ENCODE measurements at regions not wholly inside any gene's neighbourhood (a gene's known extent, or its start where the extent isn't known, plus 50 kb on each side); places are given as distances from the start of the nearest gene placed in this dataset.

DNA sequence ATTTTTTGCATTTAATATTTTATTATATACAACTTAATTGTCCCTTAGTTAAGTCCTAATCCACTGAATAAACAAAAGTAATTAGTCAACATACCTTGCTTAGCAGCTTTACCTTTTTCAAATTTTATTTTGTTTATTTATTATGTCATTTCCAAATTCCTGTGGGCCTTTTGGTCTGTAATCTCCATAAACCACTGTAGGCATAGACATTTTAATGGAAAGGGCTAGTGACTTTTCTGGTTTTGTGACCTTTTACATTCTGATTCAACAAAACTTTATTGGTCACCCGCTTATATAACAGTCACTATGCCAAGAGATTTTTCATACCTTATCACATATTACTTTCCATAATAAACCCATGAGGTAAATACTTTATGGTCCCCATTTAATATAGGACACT lies 181.3 kb upstream of the PRPS1L1 start:
- POLR2A ChIA-PET: interaction anchor here (0.6 kb wide), 1 partner anchor 101 kb away, joined by 4 read pairs; no protein-coding TSS in a partner anchor
- H2AFZ ChIP-seq (ENCODE audit: low read length): no peak overlapping the region
- no peak overlapping the region for H3K4me2 ChIP-seq (ENCODE audit: low read length)
- CTCF ChIA-PET (ENCODE audit: unreplicated experiment): no interaction called here
- no peaks in the 10 kb centered on the region for H3K4me1 ChIP-seq (ENCODE audit: insufficient read depth, low read length, poor library complexity, severe bottlenecking)
- no peaks in the 10 kb centered on the region for H3K36me3 ChIP-seq (ENCODE audit: insufficient read depth, low read length)
- TF ChIP-seq, protein P1, sequence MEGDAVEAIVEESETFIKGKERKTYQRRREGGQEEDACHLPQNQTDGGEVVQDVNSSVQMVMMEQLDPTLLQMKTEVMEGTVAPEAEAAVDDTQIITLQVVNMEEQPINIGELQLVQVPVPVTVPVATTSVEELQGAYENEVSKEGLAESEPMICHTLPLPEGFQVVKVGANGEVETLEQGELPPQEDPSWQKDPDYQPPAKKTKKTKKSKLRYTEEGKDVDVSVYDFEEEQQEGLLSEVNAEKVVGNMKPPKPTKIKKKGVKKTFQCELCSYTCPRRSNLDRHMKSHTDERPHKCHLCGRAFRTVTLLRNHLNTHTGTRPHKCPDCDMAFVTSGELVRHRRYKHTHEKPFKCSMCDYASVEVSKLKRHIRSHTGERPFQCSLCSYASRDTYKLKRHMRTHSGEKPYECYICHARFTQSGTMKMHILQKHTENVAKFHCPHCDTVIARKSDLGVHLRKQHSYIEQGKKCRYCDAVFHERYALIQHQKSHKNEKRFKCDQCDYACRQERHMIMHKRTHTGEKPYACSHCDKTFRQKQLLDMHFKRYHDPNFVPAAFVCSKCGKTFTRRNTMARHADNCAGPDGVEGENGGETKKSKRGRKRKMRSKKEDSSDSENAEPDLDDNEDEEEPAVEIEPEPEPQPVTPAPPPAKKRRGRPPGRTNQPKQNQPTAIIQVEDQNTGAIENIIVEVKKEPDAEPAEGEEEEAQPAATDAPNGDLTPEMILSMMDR (conservative IDR thresholded peaks at IDR 0.05; ENCODE audit: low read length): no peak
- no peak for TF ChIP-seq EZH2phosphoT487 (IDR thresholded peaks at IDR 0.05; ENCODE audit: borderline replicate concordance, low read depth, low read length)
- H3K79me2 ChIP-seq (ENCODE audit: insufficient read depth, low read depth, low read length): no peaks in the 10 kb centered on the region
- H3K4me3 ChIP-seq (ENCODE audit: low read depth, low read length, poor library complexity, severe bottlenecking): no peak overlapping the region
- H3K9me3 ChIP-seq (ENCODE audit: low read length): no peaks in the 10 kb centered on the region
- intact Hi-C loops (cut with micrococcal nuclease; ENCODE audit: unreplicated experiment): no loop called here
- no peak overlapping the region for H3K27ac ChIP-seq (ENCODE audit: low read depth, low read length, poor library complexity, severe bottlenecking)
- no TSS peak for BruUV-seq (replicated peaks)
- no peak for DNase-seq (ENCODE audit: low spot score)
- H4K20me1 ChIP-seq (ENCODE audit: insufficient read depth, low read length): no peaks in the 10 kb centered on the region
- no peaks in the 10 kb centered on the region for H3K9me2 ChIP-seq (ENCODE audit: insufficient read depth, low read length)

DNA sequence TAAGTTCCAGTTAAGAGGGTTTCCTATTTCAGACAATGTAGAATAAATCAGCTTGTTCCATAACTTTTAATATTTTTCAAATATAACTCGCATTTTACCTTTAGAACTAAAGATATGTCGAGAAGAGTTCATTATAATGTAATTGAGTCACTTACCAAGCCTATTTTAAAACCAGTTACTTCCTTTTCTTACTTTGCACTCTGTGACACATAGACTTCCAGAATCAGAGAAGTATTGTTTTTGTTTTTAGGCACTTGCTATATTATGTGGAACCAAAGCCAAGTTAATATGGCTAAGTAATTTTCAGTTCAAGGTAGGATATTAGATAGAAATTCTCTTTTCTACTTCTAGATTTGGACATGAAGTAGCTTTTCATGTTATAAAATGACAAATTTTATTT lies 182.7 kb upstream of the PRPS1L1 start:
- DNase-seq (ENCODE audit: low spot score): no peak
- TF ChIP-seq EZH2phosphoT487 (IDR thresholded peaks at IDR 0.05; ENCODE audit: borderline replicate concordance, low read depth, low read length): no peak
- TF ChIP-seq, protein P1 (conservative IDR thresholded peaks at IDR 0.05; ENCODE audit: low read length): no peak
- Histone ChIP-seq H2AFZ (ENCODE audit: low read length) (no peak overlapping the region), H3K79me2 (ENCODE audit: insufficient read depth, low read depth, low read length) (no peaks in the 10 kb centered on the region), H3K4me3 (ENCODE audit: low read depth, low read length, poor library complexity, severe bottlenecking) (no peak overlapping the region), H3K36me3 (ENCODE audit: insufficient read depth, low read length) (no peaks in the 10 kb centered on the region), H3K9me2 (ENCODE audit: insufficient read depth, low read length) (no peaks in the 10 kb centered on the region), H3K9me3 (ENCODE audit: low read length) (no peaks in the 10 kb centered on the region), H3K4me1 (ENCODE audit: insufficient read depth, low read length, poor library complexity, severe bottlenecking) (no peaks in the 10 kb centered on the region), H4K20me1 (ENCODE audit: insufficient read depth, low read length) (no peaks in the 10 kb centered on the region), H3K27ac (ENCODE audit: low read depth, low read length, poor library complexity, severe bottlenecking) (no peak overlapping the region), H3K4me2 (ENCODE audit: low read length) (no peak overlapping the region)
- ChIA-PET POLR2A (interaction anchor here (0.7 to 1.0 kb wide), 2 partner anchors 43 to 493 kb away, joined by 3 read pairs; no protein-coding TSS in a partner anchor), CTCF (ENCODE audit: unreplicated experiment) (no interaction called here)
- intact Hi-C loops (cut with micrococcal nuclease; ENCODE audit: unreplicated experiment): no loop called here
- BruUV-seq (replicated peaks): no TSS peak

DNA sequence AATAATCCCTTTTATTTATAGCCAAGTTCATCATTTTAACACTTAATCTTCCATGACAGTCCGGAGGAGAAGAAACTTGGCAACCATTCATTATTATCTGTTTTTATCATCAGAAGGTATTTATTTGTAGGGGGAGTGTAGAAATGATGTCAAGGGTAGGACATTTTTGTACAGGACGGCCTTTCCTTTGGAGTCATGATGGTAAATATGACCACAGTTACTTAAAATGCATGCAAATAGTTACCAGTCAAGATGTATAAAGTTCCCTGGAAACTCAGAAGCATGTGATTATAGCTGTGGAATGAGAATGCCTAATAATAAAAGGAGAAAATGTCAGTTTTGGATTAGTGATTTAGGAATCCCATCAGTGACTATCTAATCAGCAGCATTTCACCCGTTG lies 183.1 kb upstream of the PRPS1L1 start:
- Histone ChIP-seq H3K9me2 (ENCODE audit: insufficient read depth, low read length) (no peaks in the 10 kb centered on the region), H3K4me3 (ENCODE audit: low read depth, low read length, poor library complexity, severe bottlenecking) (no peak overlapping the region), H3K27ac (ENCODE audit: low read depth, low read length, poor library complexity, severe bottlenecking) (no peak overlapping the region), H2AFZ (ENCODE audit: low read length) (no peak overlapping the region), H3K4me1 (ENCODE audit: insufficient read depth, low read length, poor library complexity, severe bottlenecking) (no peaks in the 10 kb centered on the region), H3K79me2 (ENCODE audit: insufficient read depth, low read depth, low read length) (no peaks in the 10 kb centered on the region), H3K9me3 (ENCODE audit: low read length) (no peaks in the 10 kb centered on the region), H4K20me1 (ENCODE audit: insufficient read depth, low read length) (no peaks in the 10 kb centered on the region), H3K4me2 (ENCODE audit: low read length) (no peak overlapping the region), H3K36me3 (ENCODE audit: insufficient read depth, low read length) (no peaks in the 10 kb centered on the region)
- no peak for TF ChIP-seq EZH2phosphoT487 (IDR thresholded peaks at IDR 0.05; ENCODE audit: borderline replicate concordance, low read depth, low read length)
- TF ChIP-seq, protein P1 (conservative IDR thresholded peaks at IDR 0.05; ENCODE audit: low read length): no peak
- intact Hi-C loops (cut with micrococcal nuclease; ENCODE audit: unreplicated experiment): no loop called here
- BruUV-seq (replicated peaks): no TSS peak
- no peak for DNase-seq (ENCODE audit: low spot score)
- CTCF ChIA-PET (ENCODE audit: unreplicated experiment): no interaction called here
- POLR2A ChIA-PET: interaction anchor here (0.7 to 1.0 kb wide), 3 partner anchors 44 to 493 kb away, joined by 3 to 6 read pairs (median 3); no protein-coding TSS in a partner anchor
